Upper lobe of left lung (tissue), 6 donors: ENCODE measurements at regions not wholly inside any gene's neighbourhood (a gene's known extent, or its start where the extent isn't known, plus 50 kb on each side); places are given as distances from the start of the nearest gene placed in this dataset.

Experiments
- ATAC-seq, 2 donors: fragments of 200-7000 bp; cut with Tn5 transposase; one replicate each; pipeline ENCODE4 v1.9.1; 2022; ENCODE audit warnings: mild to moderate bottlenecking in 2 of 2, moderate library complexity in 2 of 2; ENCODE audit not compliant: low FRiP score in 2 of 2
- DNase-seq, 2 donors: peaks; one replicate each; pipeline ENCODE4 v3.0.0-alpha.2; 2019 to 2020
- H3K27ac ChIP-seq, 4 donors: fragments of 200-600 bp; sonication (generic); one replicate each; pipeline ENCODE4 v1.5.1; 2016 to 2019
- H3K27me3 ChIP-seq, 4 donors: fragments of 200-600 bp; sonication (generic); one replicate each; pipeline ENCODE4 v1.5.1; 2017 to 2019
- H3K36me3 ChIP-seq, 4 donors: fragments of 200-600 bp; sonication (generic); one replicate each; pipeline ENCODE4 v1.5.1; 2016 to 2019
- H3K4me1 ChIP-seq, 4 donors: fragments of 200-600 bp; sonication (generic); one replicate each; pipeline ENCODE4 v1.5.1; 2018 to 2019
- H3K4me3 ChIP-seq, 4 donors: fragments of 200-600 bp; sonication (generic); one replicate each; pipeline ENCODE4 v1.5.1; 2017 to 2019; ENCODE audit warnings: mild to moderate bottlenecking in 2 of 4, moderate library complexity in 1 of 4
- H3K9me3 ChIP-seq, 4 donors: fragments of 200-600 bp; sonication (generic); one replicate each; pipeline ENCODE4 v1.5.1; 2018 to 2019
- EP300 ChIP-seq, 4 donors: sonication (generic); formaldehyde crosslinking; IDR thresholded peaks; one replicate each; pipeline ENCODE4 v1.5.1; 2017; ENCODE audit warnings: antibody characterized with exemption in 4 of 4, control low read depth in 2 of 4
- POLR2A ChIP-seq, 4 donors: fragments of 450-650 bp; IDR thresholded peaks; one replicate each; pipeline ENCODE4 v1.5.1; 2016 to 2017; ENCODE audit warnings: antibody characterized with exemption in 4 of 4, mild to moderate bottlenecking in 2 of 4
- POLR2AphosphoS5 ChIP-seq, 2 donors: sonication (generic); formaldehyde crosslinking; IDR thresholded peaks; one replicate each; pipeline ENCODE4 v1.5.1; 2017; ENCODE audit warnings: antibody characterized with exemption in 2 of 2
- WGBS, 2 donors: methylation state at CpG; one replicate each; pipeline ENCODE4 v1.1.5; 2017 to 2018; 5-methylcytosine and 5-hydroxymethylcytosine counted together
- TF ChIP-seq, protein P1 (sequence below), 6 experiments: fragments of 450-650 bp in 4 of 6; fragments of 200-600 bp in 2 of 6; sonication (generic) in 2 of 6; IDR thresholded peaks; one replicate each; pipeline ENCODE4 v1.5.1; 2016 to 2019; ENCODE audit warnings: antibody characterized with exemption in 6 of 6
- donor health status: DM: no; HTN: no; CAD: no; lungs with moderate emphysema.
- donor health status: DM: no; HTN: yes; CAD: no; lungs with severe emphysema.

DNA sequence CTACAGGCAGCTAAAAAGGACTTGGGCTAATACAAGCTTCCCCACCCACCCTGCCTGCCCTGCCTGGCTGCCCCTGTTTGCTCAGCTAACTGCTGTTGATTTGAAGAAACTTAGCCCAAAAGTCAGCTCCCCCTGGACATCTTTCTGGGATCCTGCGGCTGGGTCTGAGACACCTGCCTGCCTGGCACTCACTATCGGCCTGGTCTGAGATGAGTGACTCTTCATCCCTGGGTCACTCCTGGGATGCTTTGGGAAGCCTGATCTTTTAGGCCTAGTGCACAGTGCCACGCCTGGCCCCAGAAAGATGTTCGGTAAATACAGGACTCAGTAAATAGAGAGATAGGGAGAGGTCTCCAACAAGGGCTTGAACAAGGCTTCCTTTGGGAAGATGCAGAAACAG, 211.3 kb upstream of the DIO3 start:
- 90 to 100% methylated on average over 3 to 4 of the region's 4 CpGs for WGBS, 2 donors
- Histone ChIP-seq H3K27ac (no peak overlapping the region), H3K9me3 (peaks cover 0 to 24% (median 0%) of the 10 kb centered on the region in 4 donors), H3K27me3 (no peaks in the 10 kb centered on the region), H3K4me3 (no peak overlapping the region), H3K4me1 (no peaks in the 10 kb centered on the region), H3K36me3 (no peaks in the 10 kb centered on the region)
- TF ChIP-seq POLR2A (IDR thresholded peaks at IDR 0.05) = no peak
- DNase-seq (no peak), ATAC-seq (no peak)

DNA sequence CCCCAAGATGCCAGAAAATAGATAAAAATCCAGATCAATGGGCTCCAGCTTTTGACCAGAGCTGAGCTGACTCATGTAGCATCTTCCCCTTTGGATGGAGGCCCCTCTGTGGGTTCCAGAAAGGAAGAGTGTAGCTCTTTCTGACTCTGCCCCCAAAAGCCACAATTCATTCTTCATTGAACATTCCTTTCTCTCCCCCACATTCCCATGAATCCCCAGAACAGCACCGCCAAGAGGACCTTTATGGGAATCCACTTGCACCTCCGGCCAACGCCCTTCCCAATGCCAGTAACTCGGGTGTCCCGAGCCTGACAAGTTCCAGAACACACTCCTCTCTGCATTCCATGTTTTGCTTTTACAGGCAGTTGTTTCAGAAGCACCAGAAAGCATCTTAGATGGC, 210.6 kb upstream of the DIO3 start:
- Histone ChIP-seq H3K4me1 (no peaks in the 10 kb centered on the region), H3K9me3 (peaks cover 0 to 24% (median 0%) of the 10 kb centered on the region in 4 donors), H3K27ac (no peak overlapping the region), H3K27me3 (no peaks in the 10 kb centered on the region), H3K36me3 (no peaks in the 10 kb centered on the region), H3K4me3 (no peak overlapping the region)
- ATAC-seq (peak in 1 of 2 donors; percentile 32), DNase-seq (no peak)
- 88 to 90% methylated on average over 5 of the region's 5 CpGs for WGBS, 2 donors
- no peak for TF ChIP-seq POLR2A (IDR thresholded peaks at IDR 0.05)
- no peak for TF ChIP-seq POLR2AphosphoS5 (IDR thresholded peaks at IDR 0.05)

DNA sequence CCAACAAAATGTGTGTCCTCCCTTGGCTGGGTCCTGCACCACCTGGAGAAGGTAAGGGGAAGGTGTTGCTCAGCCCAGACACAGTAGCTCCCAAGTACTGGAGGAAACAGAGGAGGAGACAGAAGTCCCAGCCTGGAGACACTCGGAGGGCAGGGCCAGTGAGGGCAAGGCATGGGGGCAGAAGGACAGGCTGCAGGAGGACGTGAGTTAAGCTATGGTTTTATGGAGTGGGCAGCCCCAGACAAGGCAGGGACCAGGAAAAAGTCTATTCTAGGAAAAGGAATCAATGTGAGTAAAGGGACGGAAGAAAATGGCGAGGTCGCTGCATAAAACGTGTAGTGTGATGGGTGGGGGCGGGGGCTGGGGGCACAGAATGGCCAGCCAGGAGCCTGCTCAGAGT, 210.1 kb upstream of the DIO3 start:
- no peaks in the 10 kb centered on the region for H3K4me1 ChIP-seq
- H3K27ac ChIP-seq = no peak overlapping the region
- H3K9me3 ChIP-seq = peaks cover 0 to 24% (median 0%) of the 10 kb centered on the region in 4 donors
- no peaks in the 10 kb centered on the region for H3K27me3 ChIP-seq
- WGBS, 2 donors = 70 to 75% methylated on average over 7 of the region's 7 CpGs
- no peak for DNase-seq
- TF ChIP-seq, protein P1, sequence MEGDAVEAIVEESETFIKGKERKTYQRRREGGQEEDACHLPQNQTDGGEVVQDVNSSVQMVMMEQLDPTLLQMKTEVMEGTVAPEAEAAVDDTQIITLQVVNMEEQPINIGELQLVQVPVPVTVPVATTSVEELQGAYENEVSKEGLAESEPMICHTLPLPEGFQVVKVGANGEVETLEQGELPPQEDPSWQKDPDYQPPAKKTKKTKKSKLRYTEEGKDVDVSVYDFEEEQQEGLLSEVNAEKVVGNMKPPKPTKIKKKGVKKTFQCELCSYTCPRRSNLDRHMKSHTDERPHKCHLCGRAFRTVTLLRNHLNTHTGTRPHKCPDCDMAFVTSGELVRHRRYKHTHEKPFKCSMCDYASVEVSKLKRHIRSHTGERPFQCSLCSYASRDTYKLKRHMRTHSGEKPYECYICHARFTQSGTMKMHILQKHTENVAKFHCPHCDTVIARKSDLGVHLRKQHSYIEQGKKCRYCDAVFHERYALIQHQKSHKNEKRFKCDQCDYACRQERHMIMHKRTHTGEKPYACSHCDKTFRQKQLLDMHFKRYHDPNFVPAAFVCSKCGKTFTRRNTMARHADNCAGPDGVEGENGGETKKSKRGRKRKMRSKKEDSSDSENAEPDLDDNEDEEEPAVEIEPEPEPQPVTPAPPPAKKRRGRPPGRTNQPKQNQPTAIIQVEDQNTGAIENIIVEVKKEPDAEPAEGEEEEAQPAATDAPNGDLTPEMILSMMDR (IDR thresholded peaks at IDR 0.05) = no peak
- no peak for TF ChIP-seq POLR2AphosphoS5 (IDR thresholded peaks at IDR 0.05)
- TF ChIP-seq POLR2A (IDR thresholded peaks at IDR 0.05) = no peak
- TF ChIP-seq EP300 (IDR thresholded peaks at IDR 0.05) = no peak
- H3K4me3 ChIP-seq = no peak overlapping the region
- H3K36me3 ChIP-seq = no peaks in the 10 kb centered on the region
- peak in 1 of 2 donors; percentile 25 for ATAC-seq

DNA sequence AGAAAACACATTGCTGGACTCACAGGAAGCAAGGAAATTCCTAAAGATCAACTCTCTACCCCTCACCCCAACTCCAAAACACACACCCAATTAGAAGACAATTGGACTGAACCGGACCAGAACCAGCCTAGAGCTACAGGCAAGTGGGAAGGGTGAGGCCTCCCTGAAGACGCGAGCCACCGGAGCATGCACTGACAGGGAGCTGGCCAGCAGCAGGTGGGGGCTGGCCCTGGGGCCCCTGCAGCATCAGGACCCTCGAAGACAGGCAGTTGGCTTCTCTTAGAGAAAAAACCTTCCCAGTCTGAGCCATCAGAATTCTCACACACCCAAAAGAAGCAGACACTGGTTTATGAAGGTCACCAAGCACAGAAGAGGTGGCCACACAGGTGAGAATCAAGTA, 209.5 kb upstream of the DIO3 start:
- H3K4me1 ChIP-seq = no peaks in the 10 kb centered on the region
- no peak overlapping the region for H3K27ac ChIP-seq
- ATAC-seq = no peak
- TF ChIP-seq EP300 (IDR thresholded peaks at IDR 0.05) = no peak
- no peak overlapping the region for H3K4me3 ChIP-seq
- peaks cover 0 to 24% (median 0%) of the 10 kb centered on the region in 4 donors for H3K9me3 ChIP-seq
- H3K27me3 ChIP-seq = no peaks in the 10 kb centered on the region
- H3K36me3 ChIP-seq = no peaks in the 10 kb centered on the region
- WGBS, 2 donors = 86 to 91% methylated on average over 4 to 5 of the region's 5 CpGs
- peak in 1 of 2 donors; percentile 42 for DNase-seq

DNA sequence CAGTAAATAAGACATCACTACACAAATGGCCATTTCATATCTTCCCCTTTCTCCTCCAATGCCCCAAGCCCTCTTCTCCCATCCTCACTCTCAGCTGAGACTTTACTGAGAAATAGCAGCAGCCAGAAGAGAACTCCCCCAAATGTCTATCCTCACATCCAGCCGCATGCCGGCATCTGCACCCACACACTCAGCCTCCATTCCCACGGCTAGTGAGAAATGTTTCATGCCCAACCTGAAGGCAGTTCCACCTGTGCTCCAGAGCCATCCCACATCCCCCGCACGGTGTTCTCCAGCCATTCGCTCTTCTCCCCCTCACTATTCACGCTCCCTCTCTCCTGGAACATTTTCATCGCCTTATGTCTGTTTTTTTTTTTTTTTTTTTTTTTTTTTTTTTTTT, 208.7 kb upstream of the DIO3 start:
- H3K4me1 ChIP-seq = no peaks in the 10 kb centered on the region
- 91 to 93% methylated on average over 8 of the region's 8 CpGs for WGBS, 2 donors
- TF ChIP-seq POLR2A (IDR thresholded peaks at IDR 0.05) (no peak), POLR2AphosphoS5 (IDR thresholded peaks at IDR 0.05) (no peak), EP300 (IDR thresholded peaks at IDR 0.05) (no peak)
- TF ChIP-seq, protein P1 (IDR thresholded peaks at IDR 0.05) = no peak

DNA sequence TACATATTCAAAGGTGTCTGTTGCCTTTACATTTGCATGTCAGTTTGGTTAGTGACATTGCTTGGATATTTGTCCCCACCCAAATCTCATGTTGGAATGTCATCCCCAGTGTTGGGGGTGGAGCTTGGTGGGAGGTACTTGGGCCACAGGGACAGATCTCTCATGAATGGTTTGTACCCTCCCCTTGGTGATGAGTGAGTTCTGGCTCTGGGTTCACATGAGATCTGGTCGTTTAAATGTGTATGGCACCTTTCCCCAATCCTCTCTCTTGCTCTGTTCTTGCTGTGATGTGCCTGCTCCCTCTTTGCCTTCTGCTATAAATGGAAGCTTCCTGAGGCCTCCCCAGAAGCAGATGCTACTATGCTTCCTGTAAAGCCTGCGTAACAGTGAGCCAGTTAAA, 207.9 kb upstream of the DIO3 start:
- no peak for DNase-seq

More for the DNA sequence above, 208.7 kb upstream of the DIO3 start:
- H3K36me3 ChIP-seq = no peaks in the 10 kb centered on the region
- no peaks in the 10 kb centered on the region for H3K27me3 ChIP-seq
- peaks cover 0 to 24% (median 0%) of the 10 kb centered on the region in 4 donors for H3K9me3 ChIP-seq
- no peak overlapping the region for H3K27ac ChIP-seq
- no peak overlapping the region for H3K4me3 ChIP-seq
- DNase-seq = no peak
- no peak for ATAC-seq

More for the DNA sequence above, 207.9 kb upstream of the DIO3 start:
- whole genome bisulfite sequencing, 2 donors = 85 to 87% methylated on average over 2 of the region's 2 CpGs
- ATAC-seq = no peak
- Histone ChIP-seq H3K4me1 (no peaks in the 10 kb centered on the region), H3K27ac (no peak overlapping the region), H3K9me3 (peaks cover 0 to 19% (median 0%) of the 10 kb centered on the region in 4 donors), H3K27me3 (no peaks in the 10 kb centered on the region), H3K4me3 (no peak overlapping the region), H3K36me3 (no peaks in the 10 kb centered on the region)
- TF ChIP-seq POLR2AphosphoS5 (IDR thresholded peaks at IDR 0.05) (no peak), EP300 (IDR thresholded peaks at IDR 0.05) (no peak), POLR2A (IDR thresholded peaks at IDR 0.05) (no peak)
- TF ChIP-seq, protein P1 (IDR thresholded peaks at IDR 0.05) = no peak
